ENCODE measurements at regions not wholly inside any gene's neighbourhood (a gene's known extent, or its start where the extent isn't known, plus 50 kb on each side); places are given as distances from the start of the nearest gene placed in this dataset.

DNA sequence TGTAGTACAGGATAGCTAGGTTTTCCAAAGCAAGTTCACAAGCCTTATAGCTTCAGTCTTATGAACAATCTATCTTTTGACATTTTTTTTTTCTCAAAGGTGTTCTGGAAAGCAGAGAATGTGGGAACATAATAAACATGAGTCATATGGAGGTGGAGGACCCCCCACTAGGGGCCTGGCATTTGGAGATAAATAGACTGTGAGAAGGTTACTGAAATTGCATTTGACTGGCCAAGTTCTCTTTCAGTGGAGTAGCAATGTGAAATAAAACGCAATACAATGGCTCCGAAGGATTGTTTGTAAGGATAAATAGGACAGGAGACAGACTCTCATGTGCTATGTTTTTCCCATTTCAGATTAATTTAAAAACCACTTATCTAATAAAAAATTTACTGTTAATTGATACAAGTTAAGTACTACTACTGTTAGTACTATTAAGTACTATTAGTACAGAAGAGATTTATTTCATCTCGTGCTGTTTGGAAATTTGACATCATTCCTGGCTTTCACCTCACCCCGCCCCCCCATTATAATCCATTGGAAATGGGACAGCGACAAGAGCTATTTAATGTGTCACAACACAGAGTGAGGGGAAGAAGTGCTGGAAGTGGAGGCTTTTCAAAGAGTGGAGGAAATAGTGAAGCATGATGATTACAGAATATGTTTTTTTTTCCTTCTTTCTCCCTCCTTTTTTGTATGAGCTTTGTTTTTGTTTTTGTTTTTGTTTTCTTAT is 122.6 kb upstream of the ID4 start:
- no peak for DNase-seq

DNA sequence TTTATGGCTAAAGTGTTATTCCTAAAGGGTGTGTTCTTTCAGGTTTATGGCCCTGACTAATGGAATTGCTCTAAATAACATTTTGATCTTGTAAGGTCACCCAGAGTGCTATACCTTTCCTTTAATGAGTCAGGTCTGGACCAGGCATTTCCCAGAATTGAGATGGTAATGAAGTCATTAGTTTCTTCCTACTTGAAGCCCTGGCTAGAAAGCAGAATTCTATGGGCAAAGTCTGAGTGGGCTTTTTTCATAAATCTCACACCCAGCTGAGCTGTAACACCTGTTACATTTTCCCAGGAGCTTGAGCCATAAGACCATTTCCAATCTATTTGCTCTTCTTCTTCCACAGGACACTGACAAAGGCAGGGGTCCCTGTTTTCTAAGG is 122.0 kb upstream of the ID4 start:
- no peak for DNase-seq

DNA sequence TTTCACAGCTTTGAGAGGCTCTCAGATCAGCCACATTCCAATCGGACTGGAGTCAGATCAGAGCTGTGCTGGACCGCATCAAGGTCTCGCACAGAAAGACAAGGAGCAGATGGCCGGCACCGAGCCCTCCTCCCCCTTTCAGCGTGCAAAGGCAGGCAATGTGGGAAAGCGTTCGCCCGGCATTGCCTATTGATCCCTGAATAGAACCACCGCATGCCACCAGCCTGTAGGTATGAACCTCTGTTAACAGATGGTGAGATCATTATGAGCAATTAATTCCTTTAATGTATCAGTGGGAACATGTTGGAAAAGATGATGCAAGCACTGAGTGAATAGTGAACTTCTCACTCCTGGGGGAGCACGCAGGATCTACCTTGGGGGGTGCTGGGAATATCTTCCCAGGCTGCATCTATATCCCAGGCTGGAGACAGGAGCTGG is 117.5 kb upstream of the ID4 start:
- DNase-seq: no peak

DNA sequence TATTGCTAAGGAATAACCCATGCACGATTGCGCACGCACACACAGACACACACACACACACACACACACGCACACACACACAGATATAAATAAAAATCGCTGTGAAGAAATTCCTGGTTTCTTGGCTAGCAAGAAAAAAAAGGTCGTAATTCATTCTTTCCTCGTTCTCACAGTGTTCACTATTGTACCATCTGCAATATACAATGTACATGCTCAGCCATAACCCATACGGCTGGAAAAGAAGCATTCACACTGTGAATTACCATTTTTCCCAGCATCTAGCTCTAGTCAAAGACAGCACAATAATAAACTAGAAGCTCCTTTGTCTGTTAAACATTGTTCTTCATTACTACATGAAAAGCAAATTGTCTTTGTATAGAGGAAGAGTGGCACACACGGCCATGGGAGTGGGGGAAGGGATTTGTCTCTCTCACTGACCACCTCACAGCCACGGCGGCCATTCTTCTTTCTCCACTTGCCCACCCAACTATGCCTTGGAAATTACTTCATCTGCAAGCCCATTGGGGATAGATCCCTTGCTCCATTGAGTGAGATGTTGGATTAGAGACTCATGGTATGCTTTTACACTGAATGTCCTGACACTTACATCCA is 115.3 kb upstream of the ID4 start:
- no peak for DNase-seq

DNA sequence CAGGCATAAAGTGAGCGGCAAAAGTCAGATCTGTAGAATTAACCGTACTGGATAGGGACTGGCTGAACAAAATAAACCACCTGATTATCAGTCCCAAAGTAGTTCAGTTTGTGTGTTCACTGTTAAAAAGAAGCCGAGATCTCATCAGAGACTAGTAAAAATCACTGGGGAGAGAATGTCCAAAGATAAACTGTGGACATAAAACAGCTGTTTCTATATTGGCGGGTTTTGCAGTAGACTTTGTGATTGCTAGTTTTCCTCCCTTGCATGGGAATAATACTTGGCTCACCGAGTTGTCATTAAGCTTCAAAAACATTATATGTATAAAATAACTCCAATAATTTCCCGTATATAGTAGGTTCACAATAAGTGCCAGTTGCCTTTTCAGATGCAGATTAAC is 114.2 kb upstream of the ID4 start:
- DNase-seq: no peak

DNA sequence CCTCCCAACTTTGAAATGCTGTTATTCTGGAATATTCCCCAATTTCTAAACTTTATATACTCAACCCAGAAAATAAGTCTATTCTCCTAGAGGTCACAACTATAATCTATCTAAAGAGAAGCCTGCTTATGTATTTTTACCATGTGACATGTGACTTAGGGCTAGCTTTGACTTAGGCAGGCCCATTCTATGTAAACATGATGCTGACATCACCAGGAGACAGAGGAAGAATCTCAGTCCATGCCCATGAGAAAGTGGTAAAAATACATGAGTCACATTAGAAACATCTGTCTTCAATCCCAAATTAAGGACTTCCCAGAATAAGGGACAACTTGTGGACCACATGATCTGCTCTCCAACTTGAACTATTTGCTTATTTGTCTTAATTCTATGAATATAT is 113.6 kb upstream of the ID4 start:
- DNase-seq: no peak

DNA sequence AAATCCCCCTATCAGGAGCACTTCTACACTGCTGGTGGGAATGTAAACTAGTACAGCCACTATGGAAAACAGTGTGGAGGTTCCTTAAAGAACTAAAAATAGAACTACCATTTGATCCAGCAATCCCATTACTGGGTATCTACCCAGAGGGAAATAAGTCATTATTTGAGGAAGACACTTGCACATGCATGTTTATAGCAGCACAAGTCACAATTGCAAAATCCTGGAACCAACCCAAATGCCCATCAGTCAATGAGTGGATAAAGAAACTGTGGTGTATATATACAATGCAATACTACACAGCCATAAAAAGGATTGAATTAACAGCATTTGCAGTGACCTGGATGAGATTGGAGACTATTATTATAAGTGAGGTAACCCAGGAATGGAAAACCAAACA is 111.7 kb upstream of the ID4 start:
- peak; percentile 54 for DNase-seq

DNA sequence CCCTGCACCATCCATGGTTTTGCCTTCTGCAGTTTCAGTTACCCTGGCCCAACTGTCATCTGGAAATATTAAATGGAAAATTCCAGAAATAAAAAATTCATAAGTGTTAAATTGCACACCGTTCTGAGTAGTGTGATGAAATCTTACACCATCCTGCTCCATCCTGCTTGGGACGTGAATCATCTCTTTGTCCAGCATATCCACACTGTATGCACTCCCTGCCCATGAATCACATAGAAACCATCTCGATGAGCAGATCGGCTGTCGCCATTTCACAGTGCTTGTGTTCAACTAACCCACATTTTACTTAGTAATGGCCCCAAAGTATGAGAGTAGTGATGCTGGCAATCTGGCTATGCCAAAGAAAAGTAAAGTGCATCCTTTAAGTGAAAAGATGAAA is 105.9 kb upstream of the ID4 start:
- DNase-seq: no peak

DNA sequence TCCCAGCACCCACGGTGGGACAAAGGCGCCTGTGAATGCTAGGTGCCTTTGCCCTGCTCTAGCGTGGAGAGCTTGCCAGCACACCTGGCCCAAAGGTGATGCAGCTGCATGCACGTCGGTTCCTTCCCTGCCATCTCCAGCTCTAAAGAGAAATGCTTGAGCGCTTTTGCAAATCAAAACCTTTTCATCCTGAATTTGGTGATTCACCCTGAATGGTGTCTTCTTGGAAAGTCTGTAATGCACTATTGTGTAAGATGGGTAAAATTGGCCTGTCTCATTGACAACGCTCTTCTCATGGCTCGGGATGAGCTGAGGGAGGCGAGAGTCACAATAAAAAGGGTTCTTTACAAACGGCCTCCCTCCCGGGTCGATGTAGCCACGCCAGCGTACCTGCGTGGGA is 103.1 kb upstream of the ID4 start:
- DNase-seq: no peak

DNA sequence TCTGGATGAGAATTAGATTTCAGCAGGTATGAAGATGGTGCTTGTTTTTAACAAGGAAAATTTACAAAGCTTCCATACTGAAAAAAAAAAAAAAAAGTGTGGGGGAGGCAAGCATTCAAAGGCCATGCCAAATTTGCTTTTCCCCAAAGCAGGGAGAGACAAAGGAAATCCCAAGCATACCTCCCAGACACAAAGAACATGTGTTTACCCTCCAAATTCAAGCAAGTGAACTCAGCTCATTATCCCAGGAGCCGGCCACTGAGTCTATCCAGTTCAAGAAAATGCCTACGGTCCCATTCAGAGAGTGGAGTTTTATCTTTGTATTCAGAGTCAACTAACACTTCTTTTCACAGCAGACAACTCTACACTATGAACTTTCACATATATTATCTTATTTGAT is 102.7 kb upstream of the ID4 start:
- DNase-seq: no peak

DNA sequence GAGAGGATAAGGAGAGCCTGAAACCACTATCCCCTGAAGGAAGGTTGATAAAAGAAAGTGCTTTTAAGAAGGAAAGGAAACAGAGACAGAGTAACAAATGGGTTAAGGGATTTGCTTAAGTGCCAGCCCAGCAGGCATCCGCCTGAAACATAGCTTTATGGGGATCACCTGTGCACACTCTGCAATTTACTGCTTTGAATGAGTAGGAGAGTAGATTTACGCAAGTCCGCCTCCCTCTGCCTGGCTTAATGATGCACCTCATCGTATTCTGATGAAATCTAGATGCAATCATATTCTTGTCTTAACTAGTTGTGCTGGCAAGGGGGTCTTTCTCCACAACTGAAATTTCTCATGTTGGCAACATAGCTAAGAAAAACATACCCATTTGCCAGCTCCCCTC is 101.1 kb upstream of the ID4 start:
- peak; percentile 34 for DNase-seq

DNA sequence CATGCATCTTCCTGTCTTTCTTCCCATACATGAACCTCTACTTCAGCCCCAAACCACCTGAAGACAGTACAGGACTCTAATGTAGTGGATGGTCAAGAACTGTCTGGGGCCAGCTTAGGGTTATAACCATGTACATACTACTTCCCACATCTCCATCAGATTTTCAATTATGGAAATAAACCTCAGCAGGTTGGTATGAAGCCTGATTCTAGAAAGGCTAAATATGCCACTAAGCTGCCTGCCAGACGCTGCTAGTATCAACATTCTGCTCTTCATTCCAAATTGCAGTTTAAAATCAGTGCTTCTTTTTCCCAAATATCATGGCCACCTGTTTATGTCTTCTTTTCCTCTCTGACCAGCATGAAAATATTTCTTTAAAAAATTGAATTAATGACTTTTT is 99.2 kb upstream of the ID4 start:
- no peak for DNase-seq

DNA sequence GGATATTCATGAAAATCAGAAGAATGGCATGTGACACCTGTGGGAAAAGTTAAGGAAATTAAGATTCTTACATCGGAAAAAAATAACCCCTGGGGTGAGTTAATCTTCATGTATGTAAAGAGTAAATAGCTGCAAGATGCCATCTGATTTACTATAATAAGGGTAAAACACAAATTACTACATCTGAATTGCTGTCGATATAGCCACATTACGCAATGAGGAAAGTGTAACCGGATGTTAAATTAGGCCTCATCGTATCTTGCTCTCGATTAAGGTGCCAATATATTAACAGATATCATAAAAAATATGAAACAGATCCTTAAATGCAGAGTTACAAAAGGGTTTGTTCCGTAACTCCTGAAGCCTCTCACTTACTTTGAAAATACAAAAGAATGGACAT is 87.4 kb upstream of the ID4 start:
- DNase-seq: no peak

DNA sequence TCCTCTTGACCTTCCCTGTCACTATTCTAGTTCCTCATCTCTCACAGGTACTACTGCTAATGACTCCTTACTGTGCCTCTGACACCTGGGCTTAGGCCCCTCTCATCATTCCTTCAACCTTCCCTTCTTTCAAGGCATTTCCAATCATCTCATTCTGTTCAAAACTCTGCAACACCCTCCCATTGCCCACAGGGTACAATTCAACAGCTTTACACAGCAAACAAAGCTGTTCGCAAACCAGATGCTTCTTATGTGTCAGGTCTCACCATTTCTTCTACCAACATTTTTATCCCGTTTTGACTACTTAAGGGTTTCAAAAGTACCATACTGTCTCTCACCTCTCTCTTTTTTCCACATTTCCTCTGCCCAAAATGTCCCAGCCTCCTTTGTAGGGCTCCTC is 84.4 kb upstream of the ID4 start:
- DNase-seq: no peak

DNA sequence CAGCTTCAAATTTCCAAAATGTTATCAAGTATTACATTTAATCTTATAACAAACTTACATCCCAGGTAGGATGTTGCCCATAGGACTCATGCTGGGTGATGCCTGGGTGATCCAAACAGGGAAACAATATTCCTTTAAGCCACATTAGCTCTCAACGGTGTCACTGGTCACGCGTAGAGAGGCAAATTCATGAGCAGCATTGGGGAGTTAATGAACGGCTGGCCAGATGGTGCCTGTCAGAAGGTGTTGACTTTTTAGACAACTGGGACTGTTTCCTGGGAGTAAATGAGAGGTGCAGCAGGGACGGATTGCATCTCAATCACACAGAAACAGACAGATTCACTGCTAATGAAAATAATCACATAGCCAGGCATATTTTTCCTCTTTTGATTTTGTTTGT is 83.3 kb upstream of the ID4 start:
- DNase-seq: peak; percentile 81

DNA sequence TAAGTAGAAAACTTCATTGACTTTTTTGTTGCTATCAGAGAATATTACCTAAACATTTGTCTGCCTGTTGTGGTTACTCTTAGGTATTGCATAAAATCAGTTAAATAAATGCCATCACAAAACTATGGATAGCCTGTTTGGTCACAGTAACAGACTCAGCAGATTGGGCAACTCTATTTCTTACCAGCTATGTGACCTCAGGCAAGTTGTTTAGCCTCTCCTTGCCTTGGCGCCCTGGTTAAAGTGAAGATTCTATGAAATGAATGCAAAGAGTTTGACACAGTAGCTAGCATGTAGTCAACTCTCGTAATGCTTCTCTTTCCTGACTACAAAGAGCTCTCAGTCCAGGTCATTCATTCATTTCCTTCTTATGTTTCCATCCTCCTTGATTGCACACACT is 82.5 kb upstream of the ID4 start:
- DNase-seq: no peak

DNA sequence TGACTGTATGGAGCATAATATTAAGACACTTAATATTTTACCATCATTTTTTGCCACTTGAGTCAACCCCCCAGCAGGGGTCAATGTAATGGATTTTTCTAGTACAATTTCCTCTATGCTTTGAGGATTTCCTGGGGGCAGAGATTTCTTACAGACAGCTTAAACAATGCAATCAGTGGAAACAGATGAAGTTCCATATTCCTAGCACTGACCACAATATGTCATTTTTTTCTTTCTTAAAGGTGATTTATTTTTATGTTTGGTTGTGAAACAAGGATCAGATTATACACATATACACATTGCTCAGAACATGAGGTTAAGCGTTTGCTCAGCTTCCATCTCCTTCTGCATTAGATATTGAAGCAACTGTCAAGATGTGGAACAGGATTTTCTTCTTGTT is 82.0 kb upstream of the ID4 start:
- no peak for DNase-seq

DNA sequence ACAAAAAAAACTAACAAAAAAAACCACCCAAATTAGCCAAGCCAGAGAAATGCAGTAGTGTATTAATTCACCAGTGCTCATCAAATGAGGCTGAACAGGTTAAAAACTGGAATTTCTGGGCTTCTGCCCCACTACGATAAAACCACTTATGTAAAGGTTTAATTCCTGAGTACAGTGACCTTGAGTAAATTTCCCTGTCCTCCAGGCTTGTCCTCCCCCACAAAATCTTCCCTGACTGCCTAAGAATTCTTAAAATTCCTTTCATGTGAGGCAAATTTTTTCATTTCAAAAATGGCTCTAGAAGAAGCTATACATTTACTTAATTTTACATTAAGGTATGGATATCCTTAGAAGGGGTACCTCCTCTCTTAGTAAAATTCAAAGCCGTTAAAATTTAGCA is 80.1 kb upstream of the ID4 start:
- no peak for DNase-seq

DNA sequence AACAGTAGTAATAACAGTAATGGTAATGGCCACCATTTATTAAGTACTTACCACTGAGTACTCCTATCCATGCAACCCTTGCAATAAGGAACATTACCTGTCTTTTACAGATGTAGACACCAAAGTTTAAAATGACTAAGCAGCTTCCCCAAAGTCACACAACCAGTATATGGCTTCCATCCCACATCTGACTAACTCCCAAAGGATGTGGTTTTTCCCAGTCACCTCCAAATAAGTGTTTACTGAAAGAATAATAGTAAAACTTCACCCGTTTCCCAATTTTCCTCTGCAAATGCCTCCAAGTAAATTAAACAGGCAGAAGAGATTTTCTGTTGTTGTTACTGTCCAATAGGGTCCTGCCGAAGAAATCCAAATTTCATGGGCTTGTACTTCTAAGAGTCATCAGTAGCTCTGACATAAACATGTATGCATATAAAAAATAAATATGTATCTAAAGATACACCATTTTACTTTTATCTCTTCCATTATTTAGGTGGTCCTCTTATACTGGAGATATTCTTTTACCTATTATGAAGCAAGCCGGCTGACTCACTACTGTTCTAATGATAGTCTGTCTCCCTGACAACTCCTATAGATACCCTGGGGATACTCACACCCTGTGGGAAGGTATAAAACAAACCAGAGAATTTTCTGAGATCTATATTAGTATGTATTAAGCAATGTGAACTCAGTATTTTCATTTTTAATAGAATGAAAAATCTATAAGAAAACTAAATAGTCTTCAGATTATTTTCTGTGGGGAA is 77.9 kb upstream of the ID4 start:
- no peak for DNase-seq

DNA sequence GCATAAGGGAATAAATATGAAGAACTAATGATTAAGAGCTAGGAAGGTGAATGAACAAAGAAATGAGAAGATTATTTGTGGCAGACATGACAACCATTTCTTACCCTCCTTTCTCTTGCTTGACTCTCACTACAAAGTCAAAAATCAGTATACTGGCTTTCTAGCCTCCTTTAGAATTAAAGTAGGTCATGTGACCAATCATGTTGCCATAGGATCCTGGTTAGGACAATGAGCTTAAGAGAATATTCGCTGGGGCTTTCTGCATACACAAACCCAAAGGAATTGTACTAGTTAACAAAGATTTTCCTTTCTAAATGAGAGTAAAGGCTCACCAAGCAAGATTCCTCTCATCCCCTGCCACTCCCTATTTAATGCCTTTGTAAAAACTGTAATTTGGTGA is 76.0 kb upstream of the ID4 start:
- no peak for DNase-seq

DNA sequence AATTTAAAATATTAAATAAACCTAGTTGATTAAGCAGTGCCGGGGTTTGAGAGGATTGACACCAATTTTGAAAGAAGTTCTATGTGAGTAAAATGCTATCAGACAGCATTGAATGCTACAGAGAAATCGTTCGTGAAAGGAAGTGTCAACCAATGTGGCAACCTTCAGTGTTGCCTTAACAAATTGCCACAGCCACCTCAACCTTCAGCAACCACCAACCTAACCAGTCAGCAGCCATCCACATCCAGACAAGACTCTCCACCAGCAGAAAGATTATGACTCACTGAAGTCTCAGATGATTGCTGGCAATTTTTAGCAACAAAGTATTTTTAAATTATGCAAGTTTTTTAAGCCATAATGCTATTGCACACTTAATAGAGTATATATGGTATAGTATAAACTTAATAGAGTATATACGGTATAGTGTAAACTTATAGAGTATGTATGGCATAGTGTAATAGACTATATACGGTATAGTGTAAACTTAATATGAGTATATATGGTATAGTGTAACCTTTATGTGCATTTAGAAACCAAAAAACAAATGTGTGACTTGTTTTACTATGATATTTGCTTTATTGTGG is 65.3 kb upstream of the ID4 start:
- DNase-seq: no peak

DNA sequence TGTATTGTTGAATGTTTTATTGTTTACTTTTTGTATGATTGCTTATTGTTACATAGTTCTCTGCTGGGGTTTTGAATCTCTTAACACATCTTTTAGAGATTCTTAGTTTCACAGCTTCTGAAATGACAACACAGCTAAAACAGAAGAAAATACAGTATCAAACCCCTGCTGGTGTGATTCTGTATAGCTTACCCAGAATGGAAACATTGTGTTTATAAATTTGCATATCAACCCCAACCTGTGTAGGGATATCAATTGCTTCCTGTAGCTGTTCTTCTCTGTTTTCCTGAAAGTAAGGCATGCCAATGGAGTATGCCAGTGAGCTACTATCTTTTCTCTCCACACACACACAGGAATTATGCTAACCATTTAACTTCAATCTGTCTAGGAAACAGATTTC is 64.3 kb upstream of the ID4 start:
- no peak for DNase-seq

DNA sequence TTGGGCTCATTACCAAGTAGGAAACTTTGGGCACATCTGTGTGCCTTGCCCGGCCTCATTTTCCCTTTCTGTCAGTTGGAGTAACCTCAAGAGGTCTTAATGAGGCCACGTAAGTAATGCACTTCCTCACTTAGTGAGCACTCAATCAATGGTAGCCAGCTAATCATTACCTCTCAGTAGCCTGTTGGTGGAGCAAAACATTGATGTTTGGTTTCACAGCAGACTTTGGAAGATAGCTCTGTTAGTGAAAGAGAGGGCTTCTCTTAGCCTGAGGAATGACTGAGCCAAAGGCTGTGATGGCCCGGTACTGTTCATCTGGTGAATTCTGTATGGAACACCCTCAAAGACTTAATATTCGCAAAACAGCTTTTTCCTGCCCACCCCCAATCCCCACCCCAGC is 55.9 kb upstream of the ID4 start:
- no peak for DNase-seq

DNA sequence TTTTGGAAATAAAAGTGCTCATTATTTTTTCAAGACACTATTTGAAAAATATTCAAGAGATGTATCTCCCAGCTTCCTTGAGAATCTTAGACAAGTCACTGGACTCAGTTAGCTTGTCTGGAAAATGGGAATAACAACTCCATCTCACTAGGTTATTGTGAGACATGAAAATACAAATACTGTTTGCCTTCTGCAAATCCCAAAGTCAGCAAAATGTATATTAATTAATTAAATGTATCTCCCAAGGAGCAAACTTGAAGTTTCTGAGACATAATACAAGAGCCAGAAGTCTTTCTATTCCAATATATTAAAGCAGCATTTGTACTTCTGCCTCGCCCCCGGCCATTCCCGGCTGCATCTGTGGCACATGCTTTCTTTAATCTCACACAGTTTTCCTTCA is 54.6 kb upstream of the ID4 start:
- DNase-seq: no peak

Data from DMS153 (cell line).